HUES6 (cell line): ENCODE measurements at regions not wholly inside any gene's neighbourhood (a gene's known extent, or its start where the extent isn't known, plus 50 kb on each side); places are given as distances from the start of the nearest gene placed in this dataset.
"Not testable (repeated sequence)": the region's sequence is repeated elsewhere in the genome, so short reads cannot be mapped to it uniquely, and the experiment has no call there.

ENCODE experiments used
- H3K27ac ChIP-seq: 2 replicates; pipeline ENCODE4 v1.7.0; 2013; ENCODE audit warnings: low read depth, mild to moderate bottlenecking, low read length, inconsistent platforms
- H3K27me3 ChIP-seq: 2 replicates; pipeline ENCODE4 v1.6.1; 2013; ENCODE audit warnings: low read length; ENCODE audit not compliant: control insufficient read depth, insufficient read depth
- H3K36me3 ChIP-seq: 2 replicates; pipeline ENCODE4 v1.6.1; 2013; ENCODE audit warnings: low read length; ENCODE audit not compliant: control insufficient read depth, insufficient read depth
- H3K4me1 ChIP-seq: 2 replicates; pipeline ENCODE4 v1.6.1; 2013; ENCODE audit warnings: low read length; ENCODE audit not compliant: control insufficient read depth, insufficient read depth
- H3K4me3 ChIP-seq: 2 replicates; pipeline ENCODE4 v1.5.1; 2013; ENCODE audit warnings: low read depth, low read length
- H3K9ac ChIP-seq: one replicate; pipeline ENCODE4 v1.6.1; 2013; ENCODE audit warnings: mild to moderate bottlenecking, low read length
- H3K9me3 ChIP-seq: 2 replicates; pipeline ENCODE4 v1.6.1; 2013; ENCODE audit warnings: low read depth, low read length; ENCODE audit not compliant: control insufficient read depth, insufficient read depth

- H3K4me1 ChIP-seq = peaks cover 29% of the 10 kb centered on the region
- no peak overlapping the region for H3K4me3 ChIP-seq
- no peaks in the 10 kb centered on the region for H3K36me3 ChIP-seq
- H3K27ac ChIP-seq = no peak overlapping the region
- no peaks in the 10 kb centered on the region for H3K9me3 ChIP-seq
- H3K9ac ChIP-seq = no peak overlapping the region
- no peaks in the 10 kb centered on the region for H3K27me3 ChIP-seq
Measured at GRCh38 chr3:72274493-72275330, 489.8 kb upstream of the PROK2 start.

DNA sequence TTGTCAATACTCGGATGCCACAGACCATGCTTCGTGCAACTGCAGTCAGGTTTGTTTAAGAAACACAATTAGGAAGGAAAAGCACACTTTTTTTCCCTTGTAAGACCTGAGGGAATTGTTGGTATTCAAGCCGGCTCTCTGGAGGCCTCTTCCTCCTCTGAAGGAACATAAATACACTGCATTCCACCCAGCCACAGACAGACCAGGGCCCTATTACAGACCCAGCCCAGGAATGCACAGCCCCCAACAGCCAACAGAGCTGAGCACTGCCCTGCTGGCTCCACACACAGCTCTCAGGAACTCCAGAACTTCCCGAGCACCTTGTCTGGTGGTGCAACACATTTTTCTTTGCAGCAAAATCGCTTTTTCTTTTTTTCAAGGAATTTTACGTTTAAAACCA lies 488.7 kb upstream of the PROK2 start:
- H3K4me3 ChIP-seq = no peak overlapping the region
- peaks cover 35% of the 10 kb centered on the region for H3K4me1 ChIP-seq
- H3K9me3 ChIP-seq = no peaks in the 10 kb centered on the region
- no peak overlapping the region for H3K9ac ChIP-seq
- H3K36me3 ChIP-seq = no peaks in the 10 kb centered on the region
- no peaks in the 10 kb centered on the region for H3K27me3 ChIP-seq
- no peak overlapping the region for H3K27ac ChIP-seq

DNA sequence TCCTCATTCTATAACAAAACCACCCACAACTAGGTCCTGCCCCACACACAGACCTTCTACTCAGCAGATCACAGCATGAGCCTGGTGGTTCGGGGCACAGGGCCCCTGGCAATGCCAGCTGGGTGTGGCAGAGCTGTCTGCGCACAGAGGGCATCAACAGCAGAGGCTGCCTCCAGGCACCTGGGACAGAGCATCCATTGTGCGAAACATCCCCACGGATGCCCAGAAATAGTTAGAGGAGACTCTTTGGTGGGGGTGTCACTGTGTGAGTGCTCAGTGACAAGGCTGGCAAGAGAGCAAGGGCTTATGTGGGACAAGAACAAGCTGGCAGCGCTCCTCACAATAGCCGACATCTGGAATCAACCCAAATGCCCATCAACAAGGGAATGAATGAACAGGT lies 487.4 kb upstream of the PROK2 start:
- no peaks in the 10 kb centered on the region for H3K9me3 ChIP-seq

GRCh38 chr3:72271923-72272322 lies 487.0 kb upstream of the PROK2 start:
- Histone ChIP-seq H3K9me3 (no peaks in the 10 kb centered on the region), H3K4me3 (no peak overlapping the region), H3K9ac (no peak overlapping the region), H3K27ac (no peak overlapping the region), H3K4me1 (peaks cover 35% of the 10 kb centered on the region), H3K27me3 (no peaks in the 10 kb centered on the region), H3K36me3 (no peaks in the 10 kb centered on the region)

More for the DNA sequence above, 487.4 kb upstream of the PROK2 start:
- Histone ChIP-seq H3K36me3 (no peaks in the 10 kb centered on the region), H3K4me3 (no peak overlapping the region), H3K27me3 (no peaks in the 10 kb centered on the region), H3K27ac (no peak overlapping the region), H3K9ac (no peak overlapping the region), H3K4me1 (peaks cover 35% of the 10 kb centered on the region)

GRCh38 chr3:72271216-72271615 lies 486.3 kb upstream of the PROK2 start:
- Histone ChIP-seq H3K4me3 (no peak overlapping the region), H3K9me3 (no peaks in the 10 kb centered on the region), H3K9ac (no peak overlapping the region), H3K27ac (no peak overlapping the region), H3K36me3 (no peaks in the 10 kb centered on the region), H3K27me3 (no peaks in the 10 kb centered on the region), H3K4me1 (peaks cover 35% of the 10 kb centered on the region)

DNA sequence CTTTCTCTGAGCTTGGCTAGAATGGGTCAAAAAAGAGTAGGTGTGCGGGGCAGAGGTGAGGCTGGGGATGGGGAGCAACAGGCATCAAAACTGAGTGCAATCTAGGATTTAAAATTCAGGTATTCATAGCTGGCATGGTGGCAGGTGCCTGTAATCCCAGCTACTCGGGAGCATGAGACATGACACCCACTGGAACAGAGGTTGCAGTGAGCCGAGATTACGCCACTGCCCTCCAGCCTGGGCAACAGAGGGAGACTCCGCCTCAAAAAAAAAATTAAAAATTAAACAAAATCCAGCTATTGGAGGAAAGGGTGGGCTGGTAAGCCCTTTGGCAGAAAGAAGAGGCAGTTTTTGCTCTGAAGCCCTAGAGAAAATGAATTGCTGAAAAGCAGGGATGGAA lies 485.8 kb upstream of the PROK2 start:
- Histone ChIP-seq H3K36me3 (no peaks in the 10 kb centered on the region), H3K4me3 (no peak overlapping the region), H3K27me3 (no peaks in the 10 kb centered on the region), H3K9me3 (no peaks in the 10 kb centered on the region), H3K4me1 (peaks cover 37% of the 10 kb centered on the region), H3K27ac (no peak overlapping the region), H3K9ac (no peak overlapping the region)

- no peak overlapping the region for H3K9ac ChIP-seq
- H3K36me3 ChIP-seq = no peaks in the 10 kb centered on the region
- H3K27ac ChIP-seq = peak overlapping the region; percentile 32; the same call in 1 of the 2 replicates
- no peaks in the 10 kb centered on the region for H3K9me3 ChIP-seq
- H3K4me3 ChIP-seq = no peak overlapping the region
- peaks cover 38% of the 10 kb centered on the region for H3K4me1 ChIP-seq
- no peaks in the 10 kb centered on the region for H3K27me3 ChIP-seq
Measured at GRCh38 chr3:72270072-72270681, 485.2 kb upstream of the PROK2 start.

GRCh38 chr3:72269475-72269874 lies 484.5 kb upstream of the PROK2 start:
- H3K36me3 ChIP-seq = no peaks in the 10 kb centered on the region
- peaks cover 31% of the 10 kb centered on the region for H3K4me1 ChIP-seq
- no peaks in the 10 kb centered on the region for H3K9me3 ChIP-seq
- H3K9ac ChIP-seq = no peak overlapping the region
- no peak overlapping the region for H3K4me3 ChIP-seq
- no peaks in the 10 kb centered on the region for H3K27me3 ChIP-seq
- peak overlapping the region; percentile 32; the same call in 1 of the 2 replicates for H3K27ac ChIP-seq

DNA sequence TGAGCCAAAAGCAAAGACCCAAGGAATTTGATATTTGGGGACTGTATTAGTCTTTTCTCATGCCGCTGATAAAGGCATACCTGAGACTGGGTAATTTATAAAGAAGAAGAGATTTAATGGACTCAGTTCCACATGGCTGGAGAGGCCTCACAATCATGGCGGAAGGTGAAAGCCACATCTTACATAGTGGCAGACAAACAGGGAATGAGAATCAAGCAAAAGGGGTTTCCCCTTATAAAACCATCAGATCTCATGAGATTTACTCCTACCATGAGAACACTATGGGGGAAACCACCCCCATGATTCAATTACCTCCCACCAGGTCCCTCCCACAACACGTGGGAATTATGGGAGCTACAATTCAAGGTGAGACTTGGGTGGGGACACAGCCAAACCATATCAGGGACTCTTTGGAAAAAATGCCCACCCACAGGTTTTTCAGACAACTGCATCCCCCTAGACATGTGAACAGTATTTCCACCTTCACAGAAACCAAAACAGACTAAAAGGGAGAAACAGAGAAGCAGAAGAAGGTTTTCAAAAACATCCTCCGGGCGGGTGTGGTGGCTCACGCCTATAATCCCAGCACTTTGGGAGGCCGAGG lies 482.1 kb upstream of the PROK2 start:
- peaks cover 19% of the 10 kb centered on the region for H3K4me1 ChIP-seq
- H3K36me3 ChIP-seq, H3K9ac ChIP-seq, H3K4me3 ChIP-seq, H3K27ac ChIP-seq, H3K27me3 ChIP-seq, H3K9me3 ChIP-seq: not testable (repeated sequence)

DNA sequence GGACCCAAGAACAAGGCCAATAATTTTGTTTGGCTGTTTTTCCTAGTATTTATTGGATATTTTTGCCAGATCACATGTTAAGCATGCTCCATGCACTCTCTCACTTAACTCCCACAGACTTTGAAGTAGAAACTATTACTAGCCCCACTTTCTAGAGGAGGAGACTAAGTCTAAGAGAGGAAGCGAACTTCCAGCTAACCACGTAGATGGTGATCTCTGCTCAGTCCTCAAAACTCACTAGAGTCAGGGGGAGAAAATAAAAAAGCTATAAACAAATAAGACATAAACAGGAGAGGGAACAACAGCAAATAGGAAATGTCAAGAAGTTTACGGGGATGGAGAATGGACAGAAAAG lies 481.0 kb upstream of the PROK2 start:
- Histone ChIP-seq H3K36me3 (no peaks in the 10 kb centered on the region), H3K27ac (no peak overlapping the region), H3K9me3 (no peaks in the 10 kb centered on the region), H3K27me3 (no peaks in the 10 kb centered on the region), H3K9ac (no peak overlapping the region), H3K4me1 (peaks cover 19% of the 10 kb centered on the region), H3K4me3 (no peak overlapping the region)
